GM21381 (cell line): ENCODE measurements at regions not wholly inside any gene's neighbourhood (a gene's known extent, or its start where the extent isn't known, plus 50 kb on each side); places are given as distances from the start of the nearest gene placed in this dataset.

ENCODE experiments used
- ATAC-seq: cut with Tn5 transposase; IDR thresholded peaks from one replicate; pipeline ENCODE4 v1.9.1; 2021; ENCODE audit warnings: mild to moderate bottlenecking, moderate library complexity; ENCODE audit not compliant: unreplicated experiment

DNA sequence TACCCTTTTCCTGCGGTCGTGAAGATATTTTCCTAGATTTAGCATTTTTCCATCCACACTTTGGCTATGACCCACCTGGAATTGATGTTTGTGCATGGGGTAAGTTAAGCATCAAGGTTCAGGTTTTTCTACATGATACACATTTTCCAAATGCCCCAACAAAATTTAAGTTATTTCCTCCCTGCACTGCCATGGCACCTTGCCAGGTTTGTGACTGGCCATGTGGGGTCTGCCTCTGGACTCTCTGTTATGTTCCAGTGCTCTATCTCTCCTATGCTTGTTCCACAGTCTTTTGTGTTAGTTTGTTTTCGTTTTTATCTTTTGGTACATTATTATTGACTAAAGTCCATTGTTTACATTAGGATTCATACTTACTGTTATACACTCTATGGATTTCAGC, 934.3 kb downstream of the TBC1D22A start:
- no peak for ATAC-seq

- ATAC-seq: no peak
Measured at GRCh38 chr22:47695176-47695575, 932.7 kb downstream of the TBC1D22A start.

DNA sequence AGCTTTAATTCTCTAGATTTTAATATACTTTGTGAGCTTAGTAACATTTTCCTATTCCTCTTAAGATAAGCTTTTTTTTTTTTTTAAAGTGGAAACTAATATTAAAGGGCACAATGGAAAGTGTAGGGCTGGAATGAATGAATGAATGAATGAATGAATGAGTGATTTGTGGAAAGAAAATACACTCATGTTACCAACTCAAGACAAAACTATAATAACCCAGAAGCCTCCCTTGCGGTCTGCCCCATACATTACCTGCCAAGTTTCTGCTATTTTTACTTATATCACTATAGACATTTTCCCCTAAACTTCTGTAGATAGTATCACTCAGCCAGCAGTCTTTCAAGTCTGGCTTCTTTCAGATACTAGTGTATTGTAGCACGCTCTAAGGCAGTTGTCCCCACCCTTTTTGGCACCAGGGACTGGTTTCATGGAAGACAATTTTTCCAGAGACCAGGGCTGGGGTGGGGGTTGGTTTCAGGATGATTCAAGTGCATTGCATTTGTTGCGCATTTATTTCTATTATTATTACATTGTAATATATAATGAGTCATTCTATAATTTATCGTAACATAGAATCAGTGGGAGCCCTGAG, 932.2 kb downstream of the TBC1D22A start:
- ATAC-seq: no peak

- no peak for ATAC-seq
Measured at GRCh38 chr22:47693606-47694005, 931.2 kb downstream of the TBC1D22A start.

DNA sequence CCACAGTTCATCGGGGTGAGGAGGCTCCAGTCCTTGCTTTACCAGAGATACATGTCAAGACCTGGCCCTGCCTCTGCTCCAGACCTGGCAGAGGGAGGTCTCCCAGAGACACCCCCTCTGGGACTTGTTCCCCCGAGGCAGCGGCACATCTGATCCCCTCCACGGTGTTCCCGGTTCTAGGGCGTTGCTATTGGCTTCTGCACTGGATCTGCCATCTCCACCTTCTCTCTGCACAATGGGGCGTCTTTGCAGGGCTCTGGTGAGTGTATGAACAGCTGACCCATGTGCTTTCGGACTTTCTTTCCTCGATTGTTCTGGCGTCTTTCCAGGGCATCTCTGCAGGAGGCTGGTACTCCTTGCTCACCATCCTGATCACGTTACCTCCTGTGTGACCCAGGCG, 930.4 kb downstream of the TBC1D22A start:
- no peak for ATAC-seq

GRCh38 chr22:47691152-47691895, 928.9 kb downstream of the TBC1D22A start:
- ATAC-seq: no peak

DNA sequence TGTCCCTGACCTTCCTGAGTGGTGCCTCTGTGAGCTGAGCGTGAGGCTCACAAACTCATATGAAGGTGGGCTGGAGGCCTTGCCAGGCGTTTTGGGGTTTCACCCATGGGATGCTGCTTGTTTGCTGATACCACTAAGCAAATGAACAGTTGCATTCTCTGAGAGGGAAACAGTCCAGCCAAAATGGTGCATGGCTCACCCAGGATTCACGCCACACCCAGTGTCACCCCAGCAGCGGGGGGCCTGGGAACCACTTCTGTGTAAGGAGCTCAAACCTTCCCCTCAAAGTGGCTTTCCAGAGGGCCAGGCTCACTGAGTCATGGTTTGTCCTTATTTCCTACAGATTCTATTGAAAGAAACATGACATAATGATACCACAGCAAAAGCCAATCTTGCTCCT, 928.1 kb downstream of the TBC1D22A start:
- ATAC-seq: no peak

GRCh38 chr22:47690166-47690565, 927.7 kb downstream of the TBC1D22A start:
- ATAC-seq: no peak

DNA sequence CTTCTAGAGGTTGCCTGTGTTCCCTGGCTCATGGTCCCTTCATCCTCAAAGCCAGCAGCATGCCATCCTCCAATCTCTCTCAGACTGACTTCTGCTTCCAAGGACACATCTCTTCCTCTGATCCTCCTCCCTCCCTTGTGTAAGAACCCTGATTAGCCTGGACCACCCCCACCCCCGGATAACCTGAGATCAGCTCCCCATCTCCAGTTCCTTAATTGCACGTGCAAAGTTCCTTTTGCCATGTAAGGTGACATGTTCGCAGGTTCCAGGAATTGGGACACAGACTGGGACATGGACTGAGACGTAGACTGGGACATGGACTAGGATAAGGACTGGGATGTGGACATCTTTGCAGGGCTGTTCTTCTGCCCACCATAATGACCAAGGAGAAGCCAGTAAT, 925.3 kb downstream of the TBC1D22A start:
- ATAC-seq: no peak

GRCh38 chr22:47687346-47687655, 924.9 kb downstream of the TBC1D22A start:
- ATAC-seq: no peak

- ATAC-seq: no peak
Measured at GRCh38 chr22:47686594-47687345, 924.3 kb downstream of the TBC1D22A start.

DNA sequence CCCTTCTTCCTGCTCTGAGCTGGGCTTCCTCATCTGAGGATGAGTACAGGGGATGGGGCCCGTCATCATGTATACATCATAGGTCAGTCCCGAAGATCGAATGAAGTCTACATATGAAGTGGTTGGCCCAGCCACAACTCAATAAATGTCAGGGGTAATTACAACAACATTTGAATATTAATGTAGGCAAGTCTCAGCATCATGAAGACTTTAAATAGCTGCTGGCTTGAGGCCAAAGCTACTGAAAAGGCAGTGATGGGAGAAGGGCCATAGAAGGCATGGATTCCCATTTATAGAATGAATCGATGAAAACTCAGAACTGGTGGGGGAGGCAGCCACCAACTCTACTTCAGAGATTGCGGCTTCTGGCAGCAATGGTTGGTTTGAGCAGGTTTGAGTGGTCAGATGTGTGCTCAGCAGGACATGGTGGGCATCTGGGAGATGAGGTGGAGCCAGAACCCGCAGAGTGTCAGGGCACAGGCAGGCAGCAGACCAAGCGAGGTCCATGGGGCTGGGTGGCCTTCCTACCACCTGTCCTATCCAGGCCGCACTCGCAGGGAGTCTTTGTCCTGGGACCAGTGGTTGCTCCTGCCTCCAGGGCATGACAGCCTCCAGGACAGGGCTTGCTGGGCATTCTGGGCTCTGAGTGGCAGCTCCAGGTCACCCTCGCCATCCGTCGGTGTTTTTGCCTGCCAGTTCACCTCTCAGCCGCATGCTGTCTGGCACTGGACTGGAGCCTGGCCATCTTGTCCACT, 919.1 kb downstream of the TBC1D22A start:
- no peak for ATAC-seq

- ATAC-seq: no peak
Measured at GRCh38 chr22:47678636-47679287, 916.3 kb downstream of the TBC1D22A start.

- ATAC-seq: no peak
Measured at GRCh38 chr22:47678048-47678447, 915.6 kb downstream of the TBC1D22A start.

DNA sequence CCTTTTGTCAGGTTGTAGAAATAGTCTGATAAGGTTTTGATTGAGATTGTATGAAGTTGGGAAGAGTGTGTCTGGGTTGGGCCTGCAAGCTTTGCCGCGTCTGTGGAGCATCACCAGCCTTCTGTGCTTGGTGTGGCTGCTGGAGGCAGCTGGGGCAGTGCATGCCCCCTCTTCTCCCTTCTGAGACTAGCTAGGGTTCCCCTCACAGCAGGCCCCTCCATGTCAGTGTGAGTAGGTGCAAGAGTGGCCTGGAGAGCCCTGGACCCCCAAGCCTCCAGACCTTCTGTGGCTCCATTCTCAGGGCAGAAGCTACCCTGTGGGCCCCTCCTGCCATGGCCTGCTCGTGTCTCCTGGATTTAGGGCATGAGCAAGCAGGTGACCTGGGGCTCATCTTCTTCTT, 914.2 kb downstream of the TBC1D22A start:
- no peak for ATAC-seq

DNA sequence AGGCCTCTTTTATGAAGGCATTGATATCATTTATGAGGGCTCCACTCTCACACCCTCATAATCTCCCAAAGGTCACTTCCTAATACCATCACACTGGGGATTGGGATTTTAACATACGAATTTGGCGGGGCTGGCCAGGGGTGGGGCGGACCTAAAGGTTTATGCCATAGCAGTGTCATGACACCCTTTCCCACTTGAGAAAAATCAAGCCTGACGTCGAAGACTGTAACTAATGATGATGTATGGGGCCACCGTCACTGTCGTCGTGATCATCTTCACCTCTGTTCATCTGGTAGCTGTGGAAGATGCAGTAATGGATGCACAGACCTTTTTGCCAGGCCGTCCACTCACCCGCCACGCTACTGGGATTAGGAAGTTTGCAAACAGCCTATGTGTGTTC, 912.1 kb downstream of the TBC1D22A start:
- no peak for ATAC-seq

- no peak for ATAC-seq
Measured at GRCh38 chr22:47673557-47673956, 911.1 kb downstream of the TBC1D22A start.

- no peak for ATAC-seq
Measured at GRCh38 chr22:47672526-47672925, 910.1 kb downstream of the TBC1D22A start.

GRCh38 chr22:47665151-47665550, 902.7 kb downstream of the TBC1D22A start:
- no peak for ATAC-seq

DNA sequence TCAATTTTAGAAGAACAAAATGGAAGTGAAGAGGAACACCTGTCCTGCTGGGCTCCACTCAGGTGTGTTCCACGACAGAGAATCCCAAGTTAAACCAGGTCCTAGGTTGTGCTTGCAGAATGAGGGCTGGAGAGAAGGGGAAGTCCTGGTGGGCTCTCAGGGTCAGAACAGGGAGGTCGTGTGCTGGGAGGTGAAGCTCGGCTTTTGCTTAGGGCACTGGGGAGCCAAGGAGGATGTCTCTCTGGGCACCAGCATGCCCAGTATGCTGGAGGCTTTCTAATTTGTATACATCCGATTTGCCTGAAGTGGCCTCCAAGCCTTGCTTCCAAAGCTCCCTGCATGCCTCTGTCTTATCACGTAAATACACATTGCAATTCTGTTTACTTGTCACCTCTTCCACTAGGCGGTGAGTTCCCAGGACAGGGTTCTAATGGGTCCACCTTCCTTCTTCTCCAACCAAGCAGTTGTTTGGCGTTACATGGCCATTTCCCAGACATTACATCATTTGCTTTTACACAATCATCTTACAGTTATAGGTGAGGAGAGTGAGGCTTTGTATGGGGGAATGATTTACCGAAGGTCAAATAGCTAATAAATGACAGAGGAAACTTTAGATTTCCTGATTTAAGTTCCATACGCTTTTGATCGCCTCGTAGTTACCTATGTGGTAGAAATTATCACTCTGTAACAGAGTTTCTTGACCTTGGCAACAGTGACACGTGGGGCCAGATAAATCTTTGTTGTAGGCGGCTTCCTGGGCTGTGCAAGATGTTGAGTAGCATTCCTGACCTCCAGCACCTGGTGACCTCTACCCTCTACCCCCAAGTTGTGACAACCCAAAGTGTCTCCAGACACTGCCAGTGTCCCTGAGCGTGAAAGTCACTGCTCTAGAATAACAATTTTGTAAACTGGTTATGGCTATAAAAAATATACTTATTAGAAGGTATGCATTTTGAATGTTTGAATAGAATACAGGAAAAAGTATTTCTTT, 901.5 kb downstream of the TBC1D22A start:
- ATAC-seq: no peak
